GM19438 (cell line): ENCODE measurements at regions not wholly inside any gene's neighbourhood (a gene's known extent, or its start where the extent isn't known, plus 50 kb on each side); places are given as distances from the start of the nearest gene placed in this dataset.
A peak's percentile ranks its signal among the peaks of the same experiment; 100 is the strongest.

Experiments used
- ATAC-seq: cut with Tn5 transposase; IDR thresholded peaks from one replicate; pipeline ENCODE4 v1.9.1; 2021; ENCODE audit warnings: low read depth; ENCODE audit not compliant: unreplicated experiment

DNA sequence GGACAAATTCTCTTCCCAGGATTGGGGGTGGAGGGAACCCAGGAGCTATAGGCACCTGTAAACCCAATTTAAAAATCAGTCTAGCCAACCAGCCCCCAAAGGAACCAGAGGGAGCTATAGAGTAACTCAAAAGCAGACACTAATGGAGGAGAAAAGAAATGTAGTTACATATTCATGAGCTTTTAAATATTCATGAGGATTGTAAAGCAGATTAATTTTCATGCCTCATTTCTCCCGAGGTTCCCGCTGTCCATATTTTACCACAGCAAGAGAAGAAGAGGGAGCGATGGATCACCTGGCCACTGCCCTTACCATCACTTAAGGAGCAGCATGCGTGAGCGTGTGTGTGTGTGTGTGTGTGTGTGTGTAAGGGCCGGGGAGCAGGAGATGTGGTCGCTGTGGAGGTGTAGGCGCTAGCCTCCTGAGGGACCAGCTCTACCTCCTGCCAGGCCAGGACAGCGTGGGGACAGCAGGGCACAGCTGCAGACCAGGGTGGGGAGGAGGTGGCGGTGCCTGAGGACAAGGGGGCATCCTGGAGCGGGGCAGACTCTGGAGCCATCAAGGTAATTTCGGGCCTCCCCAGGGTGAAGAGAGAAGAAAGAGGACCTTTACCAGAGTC, 100.7 kb upstream of the THY1 start:
- ATAC-seq: no peak

DNA sequence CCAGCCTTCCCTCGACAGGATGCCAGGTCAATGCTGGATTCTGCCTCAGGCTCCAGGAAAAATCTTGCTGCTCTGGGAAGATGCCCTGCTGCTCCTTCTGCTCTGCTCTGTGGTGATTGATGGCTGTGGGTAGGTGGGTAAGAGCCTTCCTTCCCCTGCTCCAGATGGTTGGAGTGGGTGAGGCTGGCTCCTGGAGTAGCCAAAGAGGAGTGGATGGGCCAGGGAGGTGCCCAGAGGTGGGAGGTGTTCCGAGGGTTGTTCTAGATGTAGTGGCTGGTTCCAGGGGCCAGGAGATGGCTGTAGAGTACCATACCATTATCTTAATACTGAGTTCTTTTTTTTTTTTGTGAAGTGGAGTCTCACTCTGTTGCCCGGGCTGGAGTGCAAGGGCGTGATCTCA, 99.6 kb upstream of the THY1 start:
- ATAC-seq: no peak

DNA sequence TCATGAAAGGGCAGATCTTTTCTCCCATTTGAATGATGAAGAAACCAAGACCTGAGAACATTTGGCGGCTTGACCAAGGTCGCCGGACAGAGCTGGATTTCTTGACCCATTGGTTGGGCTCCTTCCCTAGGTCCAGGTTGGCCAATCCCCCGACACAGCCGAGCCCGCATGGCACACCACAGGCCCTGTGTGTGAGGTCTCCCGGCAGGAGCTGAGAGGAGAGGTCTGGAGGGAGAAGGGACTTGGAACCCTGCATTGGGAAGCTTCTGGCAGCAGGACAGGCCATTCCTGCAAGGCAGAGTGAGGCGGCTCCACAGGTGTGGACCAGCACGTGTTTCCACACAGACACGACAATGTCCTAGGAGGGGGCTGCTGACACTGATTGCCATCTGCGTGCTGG, 98.6 kb upstream of the THY1 start:
- ATAC-seq: no peak

DNA sequence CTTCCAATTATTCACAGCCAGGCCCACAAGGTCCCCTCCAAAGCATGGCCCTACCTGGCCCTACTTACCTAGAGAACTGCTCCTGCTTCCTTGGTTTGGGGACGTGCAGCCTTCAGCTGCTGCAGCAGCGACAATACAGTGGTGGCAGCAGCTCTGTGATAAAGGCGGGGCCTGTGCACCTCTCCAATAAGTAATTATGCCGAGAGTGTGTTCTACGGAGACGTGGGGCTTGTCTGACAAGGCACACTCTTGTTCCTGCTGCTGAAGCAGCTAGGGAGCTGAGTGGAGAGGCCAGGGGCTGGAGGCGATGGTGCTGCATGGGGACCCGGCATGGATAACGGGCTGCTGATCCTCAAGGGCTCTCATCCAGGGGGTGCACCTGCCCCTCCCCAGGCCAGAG, 98.0 kb upstream of the THY1 start:
- no peak for ATAC-seq

DNA sequence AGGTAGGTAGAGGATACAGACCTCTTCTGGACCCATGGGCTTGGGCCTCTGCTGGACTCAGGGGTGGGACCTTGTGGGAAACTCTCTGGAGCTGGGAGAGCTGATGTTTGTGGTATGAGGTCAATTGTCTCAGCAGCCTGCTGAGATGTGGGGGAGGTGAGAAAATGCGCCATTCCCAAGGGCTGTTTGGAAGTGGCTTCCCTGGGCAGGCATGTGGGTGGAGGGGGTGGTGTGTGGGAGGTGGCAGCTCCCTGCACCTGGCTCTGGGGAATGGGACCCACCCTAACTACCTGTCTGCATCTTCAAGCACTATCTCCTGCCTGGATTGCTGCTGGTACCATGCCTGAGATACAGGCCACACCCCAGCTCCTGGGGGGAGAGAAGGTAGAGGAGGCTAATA, 97.4 kb upstream of the THY1 start:
- ATAC-seq: no peak

DNA sequence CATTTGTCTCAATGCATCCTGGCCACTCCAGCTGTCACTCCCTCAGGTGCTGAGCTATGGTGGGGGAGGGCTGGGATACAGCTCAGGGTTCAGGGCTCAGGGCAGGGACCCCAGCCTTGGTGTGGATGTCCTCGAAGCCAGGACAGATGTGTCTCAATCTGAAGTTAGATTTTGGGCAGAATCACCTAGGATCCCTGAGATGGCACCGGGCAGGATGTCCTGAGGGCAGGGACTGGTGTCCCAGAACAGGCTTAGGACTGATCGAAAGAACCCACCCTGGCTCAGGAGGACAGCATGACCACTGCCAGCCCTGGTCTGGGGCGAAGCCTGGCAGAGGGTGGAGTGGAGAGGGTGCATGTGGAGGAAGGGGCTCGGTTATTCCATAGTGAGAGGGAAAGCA, 96.8 kb upstream of the THY1 start:
- no peak for ATAC-seq

DNA sequence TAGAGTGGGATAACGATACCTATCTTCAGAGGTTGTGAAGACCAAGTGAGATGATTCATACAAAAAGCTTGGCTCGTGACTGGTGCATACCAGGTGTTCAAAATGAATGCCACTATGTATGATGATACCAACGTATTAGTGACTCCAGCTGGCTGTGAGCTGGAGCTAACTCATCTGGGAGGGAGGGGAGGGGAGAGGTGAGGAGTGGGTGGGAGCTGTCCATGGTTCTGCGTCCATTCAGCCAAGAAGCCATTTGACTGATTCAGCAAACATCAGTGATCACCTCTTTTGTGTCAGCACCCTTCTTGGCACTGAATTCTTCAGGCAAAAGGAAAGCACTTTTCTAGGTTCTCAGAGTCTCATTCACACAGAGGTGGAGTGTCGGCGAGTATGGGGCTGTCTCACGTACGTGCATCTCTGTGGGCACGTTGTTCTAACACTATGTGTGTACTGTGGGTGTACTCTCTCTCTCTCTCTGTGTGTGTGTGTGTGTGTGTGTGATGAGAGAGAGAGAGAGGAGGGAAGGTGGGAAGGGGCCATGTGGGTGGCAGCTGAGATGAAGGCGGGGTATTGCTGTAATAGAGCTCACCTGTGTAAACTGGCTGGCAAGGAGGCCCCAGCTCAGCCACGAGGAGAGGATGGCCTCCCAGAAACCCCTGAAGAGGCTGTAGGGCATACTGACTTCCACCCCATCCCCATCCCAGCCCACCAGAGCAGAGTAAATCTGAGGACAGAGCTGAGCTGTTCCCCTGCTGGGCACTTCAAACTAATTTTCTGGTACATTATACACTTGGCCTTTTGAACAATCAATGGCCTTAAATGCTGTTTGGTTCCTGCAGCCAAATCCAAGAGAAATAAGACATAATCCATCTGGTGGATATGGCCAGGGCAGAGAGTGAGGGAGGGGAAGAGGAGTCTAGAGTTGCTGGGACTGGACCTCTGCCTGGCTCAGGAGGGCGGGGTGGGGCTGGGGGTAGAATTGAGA, 96.1 kb upstream of the THY1 start:
- ATAC-seq: no peak

DNA sequence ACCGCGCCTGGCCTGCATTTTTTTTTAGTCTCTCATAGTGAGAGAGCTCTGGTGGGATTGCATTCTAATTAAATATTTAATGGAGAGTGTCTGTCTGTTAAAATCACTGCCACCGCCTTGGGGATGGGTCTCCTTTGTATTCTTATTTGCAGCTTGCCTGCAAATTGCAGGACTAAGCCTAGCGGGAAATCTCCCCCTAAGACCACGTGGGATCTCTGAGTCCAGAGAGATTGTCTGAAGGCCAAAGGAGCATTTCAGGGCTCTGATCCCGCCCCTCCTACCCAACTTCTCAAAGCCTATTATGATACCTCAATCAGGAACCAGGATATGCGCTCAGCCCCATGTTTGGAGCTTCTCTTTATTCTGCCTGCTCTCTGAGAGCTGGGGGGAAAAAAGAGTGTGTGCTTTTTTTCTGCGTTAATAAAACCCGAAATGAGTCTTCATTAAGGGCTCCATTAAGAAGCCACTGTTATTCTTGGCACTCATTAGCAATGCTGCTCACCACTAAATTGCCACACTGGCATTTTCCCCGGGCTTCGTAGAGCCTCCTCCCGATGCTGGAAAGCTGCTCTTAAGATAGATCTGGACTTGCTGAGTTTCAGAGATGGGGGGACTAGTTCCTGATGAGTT, 92.9 kb upstream of the THY1 start:
- no peak for ATAC-seq

DNA sequence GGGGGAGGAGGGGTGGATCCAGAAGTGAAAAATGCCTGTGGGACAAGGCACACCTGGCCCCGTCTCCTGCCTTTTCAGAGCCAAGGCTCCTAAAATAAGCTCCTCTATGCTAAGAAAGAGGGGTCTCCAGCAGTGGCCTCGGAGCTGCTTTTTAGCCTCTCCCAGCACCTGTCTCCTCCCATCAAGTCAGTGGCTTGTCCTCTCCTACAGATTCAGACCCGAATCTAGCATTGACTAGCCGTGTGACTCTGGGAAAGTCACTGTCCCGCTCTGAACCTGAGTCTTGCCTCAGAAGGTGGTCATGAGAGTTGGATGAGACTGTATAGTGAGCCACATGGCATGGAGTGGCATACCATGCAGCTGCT, 90.8 kb upstream of the THY1 start:
- no peak for ATAC-seq

DNA sequence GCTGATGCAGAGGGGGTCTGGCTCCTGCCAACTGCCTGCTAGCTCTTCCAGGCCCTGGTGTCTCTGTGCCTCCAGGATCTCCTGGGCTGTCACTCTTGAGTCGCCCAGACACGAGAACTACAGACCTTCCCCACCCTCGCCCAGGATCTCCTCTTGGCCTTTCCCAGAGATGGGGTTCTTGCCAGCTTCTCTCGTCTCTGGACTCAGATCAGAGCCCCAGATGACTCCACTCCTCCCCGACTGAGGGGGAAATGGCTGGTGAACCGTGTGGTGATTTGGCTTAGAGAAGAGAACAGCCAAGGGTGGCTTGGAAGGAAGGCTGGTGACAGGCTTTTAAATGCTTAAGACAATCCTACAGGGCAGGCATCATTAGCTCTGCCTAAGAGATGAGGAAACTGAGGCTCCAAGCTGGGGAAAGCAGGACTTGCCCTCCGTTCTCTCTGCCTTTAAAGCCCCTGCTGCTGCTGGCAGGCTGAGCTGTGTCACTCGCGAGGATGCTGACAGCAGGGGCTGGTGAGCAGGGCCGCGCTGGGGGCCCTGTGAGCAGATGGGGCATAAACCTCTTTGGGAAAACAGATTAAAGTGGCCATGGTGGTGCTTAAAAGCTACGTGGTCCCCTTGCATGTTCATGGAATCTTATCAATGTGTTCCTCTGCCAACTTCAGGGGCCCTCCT, 90.3 kb upstream of the THY1 start:
- ATAC-seq: no peak

DNA sequence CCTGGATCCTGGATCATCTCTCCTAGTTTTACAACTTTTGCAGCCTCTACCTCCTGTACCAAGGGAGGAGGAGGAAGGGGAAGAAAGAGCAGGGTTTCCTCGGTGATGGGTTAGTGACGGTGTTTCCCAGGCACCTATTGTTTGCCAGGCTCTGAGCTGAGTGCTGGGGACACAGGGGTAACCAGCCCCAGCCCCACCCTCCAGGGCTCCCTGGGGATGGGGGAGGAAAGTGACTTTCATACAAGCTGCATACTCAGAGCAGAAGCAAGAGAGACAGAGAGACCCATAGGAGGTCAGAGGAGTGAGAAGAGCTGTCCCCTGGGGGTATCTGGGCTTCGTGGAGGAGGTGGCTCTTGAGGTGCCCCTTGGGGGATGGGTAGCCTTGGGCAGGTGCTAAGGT, 89.4 kb upstream of the THY1 start:
- no peak for ATAC-seq

DNA sequence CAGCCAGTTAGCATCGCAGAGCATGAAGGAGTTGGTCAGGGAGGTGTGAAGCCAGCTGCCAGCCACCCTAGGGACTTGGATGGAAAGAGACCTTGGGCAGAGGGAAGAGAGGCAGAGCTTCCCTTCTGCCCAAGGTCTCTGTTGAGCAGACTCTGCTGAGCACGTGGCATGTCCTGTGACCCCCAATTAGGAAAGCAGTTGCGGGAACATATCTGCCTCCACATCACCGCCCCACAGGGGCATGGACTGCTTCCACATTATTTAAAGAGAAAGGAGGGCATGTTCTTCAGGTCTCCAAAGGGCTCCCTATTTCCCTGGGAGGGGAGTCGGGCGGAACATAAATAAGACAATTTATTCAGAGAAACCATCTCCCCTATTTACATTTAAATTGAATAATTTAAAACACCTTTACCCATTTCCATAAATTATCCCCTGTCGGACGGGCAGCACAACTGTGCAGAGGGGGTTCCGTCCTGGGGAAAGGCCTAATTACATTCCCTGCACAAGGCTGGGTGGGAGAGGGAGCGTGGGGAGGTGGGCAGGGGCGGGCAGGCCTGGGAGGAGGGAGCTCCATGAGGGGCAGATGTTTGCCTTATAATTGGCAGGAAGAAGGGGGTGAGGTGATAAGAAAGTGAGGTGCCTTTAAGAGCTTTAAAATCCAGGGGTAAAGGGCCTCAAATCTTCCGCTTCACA, 88.8 kb upstream of the THY1 start:
- ATAC-seq: no peak

DNA sequence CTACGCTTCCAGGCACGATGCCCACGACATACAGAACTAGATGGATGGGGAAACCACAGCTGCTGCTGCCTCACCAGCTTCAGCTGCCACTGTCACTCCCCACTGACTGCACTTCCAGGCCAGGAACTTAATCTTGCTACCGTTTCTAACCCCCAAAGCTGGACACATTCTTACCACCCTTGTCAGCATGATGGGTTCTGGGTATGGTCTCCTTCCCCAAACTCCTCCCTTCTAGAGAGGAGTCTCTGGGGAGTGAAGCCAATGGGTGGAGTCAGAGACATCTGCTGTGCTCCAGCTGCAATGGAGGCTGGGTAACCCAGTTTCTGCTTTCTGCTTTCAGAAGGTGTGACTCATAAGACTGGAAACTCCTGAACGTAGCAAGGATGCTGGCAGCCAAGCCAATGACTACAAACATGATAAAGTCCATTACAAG, 87.0 kb upstream of the THY1 start:
- ATAC-seq: peak; percentile 72

DNA sequence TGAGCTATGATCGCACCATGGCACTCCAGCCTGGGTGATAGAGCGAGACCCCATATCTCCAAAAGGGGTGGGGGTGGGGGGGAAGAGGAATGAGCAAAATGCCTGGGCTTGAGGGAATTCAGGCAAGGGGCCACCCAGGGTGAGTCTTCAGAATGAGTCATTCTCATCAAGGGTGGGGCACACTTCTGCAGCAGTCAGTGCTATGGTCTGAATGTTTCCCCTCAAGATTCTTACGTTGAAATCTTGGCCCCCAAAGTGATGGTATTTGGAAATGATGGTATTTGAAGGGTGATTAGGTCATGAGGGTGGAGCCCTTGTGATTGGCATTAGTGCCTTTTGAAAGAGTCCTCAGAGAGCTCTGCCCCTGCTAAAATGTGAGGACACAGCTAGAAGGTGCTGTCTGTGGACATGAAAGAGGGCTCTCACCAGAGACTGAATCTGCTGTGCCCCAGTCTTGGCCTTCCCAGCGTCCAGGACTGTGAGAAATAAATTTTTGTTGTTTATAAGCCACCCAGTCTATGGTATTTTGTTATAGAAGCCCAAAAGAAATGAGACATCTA, 86.4 kb upstream of the THY1 start:
- no peak for ATAC-seq

DNA sequence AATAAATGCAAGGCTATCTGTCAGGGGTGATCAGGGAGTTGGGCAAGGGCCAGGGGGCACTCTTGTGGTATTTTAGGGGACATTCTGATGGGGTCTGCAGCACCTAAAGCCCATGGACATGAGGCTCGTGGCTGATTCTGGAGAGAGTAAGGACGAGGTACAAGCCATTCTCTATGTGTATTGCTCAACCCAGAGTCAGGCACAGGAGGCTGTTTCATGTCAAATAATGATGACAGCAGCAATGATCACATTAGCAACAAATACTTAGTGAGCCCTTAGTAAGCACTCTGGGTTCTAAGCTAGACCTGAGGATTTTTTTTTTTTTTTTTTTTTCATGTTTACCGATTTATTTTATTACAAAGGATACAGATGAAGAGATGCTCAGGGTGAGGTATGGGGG, 83.5 kb upstream of the THY1 start:
- no peak for ATAC-seq

DNA sequence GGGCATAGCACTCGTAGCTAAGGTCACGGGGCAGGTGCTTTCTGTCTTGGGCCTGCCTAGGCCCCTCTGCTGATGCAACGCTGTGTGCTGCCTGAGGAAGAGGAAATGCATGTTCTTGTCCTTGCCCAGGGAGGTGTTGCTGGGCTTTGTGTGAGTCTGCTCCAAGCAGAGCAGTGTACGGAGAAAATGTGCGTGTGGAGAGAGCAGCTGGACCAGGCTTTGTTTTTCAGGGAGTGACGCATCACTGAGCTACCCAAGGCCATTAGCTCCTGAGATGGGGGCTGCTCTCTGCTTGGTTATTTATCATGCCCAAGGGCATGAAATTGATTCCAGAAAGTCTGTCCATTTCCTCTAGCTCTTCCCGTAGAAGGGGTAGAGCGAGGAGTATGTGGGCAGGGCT, 82.9 kb upstream of the THY1 start:
- ATAC-seq: no peak

DNA sequence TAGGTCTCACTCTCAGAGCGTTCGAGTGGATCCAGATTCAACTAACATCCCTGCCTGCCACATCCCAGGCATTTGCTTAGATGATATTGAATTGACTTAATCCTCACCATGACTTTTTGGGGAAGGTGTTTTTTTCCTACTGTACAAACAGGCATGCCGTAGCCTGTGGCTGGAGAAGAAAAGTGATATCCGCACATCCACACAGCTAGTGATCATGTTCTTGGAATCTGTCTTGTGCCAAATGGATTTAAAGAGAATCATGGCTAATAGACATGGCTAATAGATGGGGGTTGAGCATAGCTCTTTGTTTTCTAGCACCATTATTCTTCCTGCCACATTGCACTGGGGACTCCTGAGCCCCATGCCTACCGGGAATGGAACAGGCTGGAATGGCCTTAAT, 82.1 kb upstream of the THY1 start:
- no peak for ATAC-seq

DNA sequence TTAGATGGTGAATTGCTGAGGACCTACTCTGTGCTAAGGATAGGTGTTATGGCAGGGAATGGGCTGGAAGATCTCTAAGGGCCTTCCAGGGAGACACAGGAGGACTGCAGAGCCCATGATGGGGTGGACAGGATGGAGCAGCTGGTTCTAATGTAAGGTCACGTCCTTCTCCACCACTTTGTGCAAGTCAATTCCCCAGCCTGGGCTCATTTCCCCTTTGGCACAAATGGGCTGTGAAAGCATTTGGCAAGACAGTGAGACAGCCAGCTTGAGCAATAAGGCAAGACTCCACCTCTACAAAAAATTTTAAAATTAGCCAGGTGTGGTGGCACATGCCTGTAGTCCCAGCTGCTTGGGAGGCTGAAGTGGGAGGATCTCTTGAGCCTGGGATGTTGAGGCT, 81.4 kb upstream of the THY1 start:
- ATAC-seq: no peak

DNA sequence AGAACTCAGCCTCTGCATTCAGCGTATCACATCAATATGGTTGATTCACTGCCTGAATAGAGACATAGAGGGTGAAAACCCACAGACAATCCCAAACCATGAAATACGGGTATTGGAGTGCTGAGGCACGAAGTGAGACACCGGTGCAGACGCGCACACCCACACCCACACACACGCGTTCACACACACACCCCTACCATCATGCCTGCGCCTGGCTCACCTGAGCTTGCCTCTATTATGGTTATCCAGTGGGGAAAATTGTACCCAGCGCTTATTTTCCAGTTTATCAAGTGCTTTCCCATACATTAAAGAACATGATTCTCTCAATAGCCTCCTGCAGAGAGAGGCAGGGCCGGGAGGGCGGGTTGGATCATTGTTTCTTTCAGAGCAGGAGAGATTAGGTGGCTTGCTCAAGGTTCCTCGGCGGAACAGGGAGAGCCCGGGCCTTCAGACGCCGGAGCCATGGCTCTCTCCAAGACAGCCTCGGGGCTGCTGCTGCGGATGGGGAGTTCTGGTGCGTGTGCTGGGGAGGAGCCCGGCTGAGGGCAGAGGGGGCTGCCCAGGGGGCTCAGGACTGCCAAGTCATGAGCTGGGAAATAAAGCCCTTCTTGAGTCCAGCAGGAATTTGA, 78.9 kb upstream of the THY1 start:
- ATAC-seq: no peak

DNA sequence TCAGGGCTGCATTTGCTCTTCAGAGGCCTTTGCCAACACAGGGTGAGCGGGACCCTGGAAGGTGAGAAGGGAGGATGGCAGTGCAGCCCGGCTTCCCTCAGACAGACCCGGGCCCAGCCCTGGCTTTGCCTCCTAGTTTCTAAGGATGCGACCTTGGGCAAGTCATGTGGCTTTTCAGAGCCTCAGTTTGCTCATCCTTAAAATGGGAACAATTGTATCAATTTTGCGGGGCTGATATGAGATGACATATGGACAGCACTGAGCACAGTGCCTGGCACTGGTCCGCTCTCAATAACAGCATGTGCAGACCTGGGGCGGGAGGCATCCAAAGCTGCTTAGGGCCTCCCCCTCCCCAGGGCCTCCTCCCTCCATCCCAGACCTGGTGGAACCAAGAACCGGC, 74.7 kb upstream of the THY1 start:
- ATAC-seq: no peak
